HG02943 (cell line): ENCODE measurements at regions not wholly inside any gene's neighbourhood (a gene's known extent, or its start where the extent isn't known, plus 50 kb on each side); places are given as distances from the start of the nearest gene placed in this dataset.

Experiments
- ATAC-seq: cut with Tn5 transposase; IDR thresholded peaks from one replicate; pipeline ENCODE4 v1.9.1; 2021; ENCODE audit warnings: mild to moderate bottlenecking, low read depth, moderate library complexity; ENCODE audit not compliant: unreplicated experiment

- ATAC-seq = no peak
Measured at GRCh38 chr7:118298771-118299170, 74.3 kb downstream of the ANKRD7 start.

- no peak for ATAC-seq
Measured at GRCh38 chr7:118300177-118300576, 75.7 kb downstream of the ANKRD7 start.

- no peak for ATAC-seq
Measured at GRCh38 chr7:118304100-118304499, 79.6 kb downstream of the ANKRD7 start.

GRCh38 chr7:118305671-118306070 is 81.2 kb downstream of the ANKRD7 start:
- ATAC-seq = no peak

GRCh38 chr7:118306771-118307170 is 82.3 kb downstream of the ANKRD7 start:
- no peak for ATAC-seq

GRCh38 chr7:118311121-118311836 is 86.8 kb downstream of the ANKRD7 start:
- ATAC-seq = peak; percentile 83

- peak; percentile 65 for ATAC-seq
Measured at GRCh38 chr7:118312051-118312450, 87.5 kb downstream of the ANKRD7 start.

- peak; percentile 33 for ATAC-seq
Measured at GRCh38 chr7:118312966-118313365, 88.5 kb downstream of the ANKRD7 start.

- no peak for ATAC-seq
Measured at GRCh38 chr7:118324790-118325449, 100.4 kb downstream of the ANKRD7 start.

- ATAC-seq = no peak
Measured at GRCh38 chr7:118325450-118325808, 100.9 kb downstream of the ANKRD7 start.

GRCh38 chr7:118327174-118327573 is 102.7 kb downstream of the ANKRD7 start:
- ATAC-seq = no peak

GRCh38 chr7:118328505-118329211 is 104.2 kb downstream of the ANKRD7 start:
- no peak for ATAC-seq

GRCh38 chr7:118330388-118330787 is 105.9 kb downstream of the ANKRD7 start:
- no peak for ATAC-seq

- no peak for ATAC-seq
Measured at GRCh38 chr7:118346748-118347147, 122.2 kb downstream of the ANKRD7 start.

- no peak for ATAC-seq
Measured at GRCh38 chr7:118349604-118350003, 125.1 kb downstream of the ANKRD7 start.

GRCh38 chr7:118350260-118350659 is 125.8 kb downstream of the ANKRD7 start:
- no peak for ATAC-seq

- ATAC-seq = no peak
Measured at GRCh38 chr7:118352867-118353453, 128.5 kb downstream of the ANKRD7 start.

- no peak for ATAC-seq
Measured at GRCh38 chr7:118366363-118366762, 141.9 kb downstream of the ANKRD7 start.

- ATAC-seq = no peak
Measured at GRCh38 chr7:118368958-118369357, 144.5 kb downstream of the ANKRD7 start.

- ATAC-seq = no peak
Measured at GRCh38 chr7:118369987-118370386, 145.5 kb downstream of the ANKRD7 start.

- ATAC-seq = no peak
Measured at GRCh38 chr7:118372530-118372929, 148.0 kb downstream of the ANKRD7 start.
